CD14-positive monocyte (primary cell): ENCODE measurements at regions not wholly inside any gene's neighbourhood (a gene's known extent, or its start where the extent isn't known, plus 50 kb on each side); places are given as distances from the start of the nearest gene placed in this dataset.
A peak's percentile ranks its signal among the peaks of the same experiment; 100 is the strongest.

ENCODE experiments used
- DNase-seq, 3 donors: peaks; one replicate each; pipeline ENCODE4 v3.0.0-alpha.2; 2011 to 2022
- H2AFZ ChIP-seq: 2 replicates; pipeline ENCODE4 v1.6.0; 2012; ENCODE audit warnings: mild to moderate bottlenecking, low read depth, low read length, inconsistent platforms; ENCODE audit not compliant: insufficient read depth, poor library complexity, severe bottlenecking
- H3K27ac ChIP-seq, 2 donors: 1 replicate in 1 of 2; 2 replicates in 1 of 2; pipeline ENCODE4 v1.5.1; 2012 to 2013; ENCODE audit warnings: low read length in 2 of 2, control low read depth in 1 of 2, inconsistent platforms in 1 of 2, low read depth in 1 of 2, mild to moderate bottlenecking in 1 of 2
- H3K27me3 ChIP-seq, 2 donors: one replicate each; pipeline versions ENCODE4 v1.6.0 to v1.6.1; 2011 to 2013; ENCODE audit warnings: low read length in 2 of 2; ENCODE audit not compliant: control insufficient read depth in 2 of 2, insufficient read depth in 2 of 2
- H3K36me3 ChIP-seq, 2 donors: replicated peaks in 1 of 2; 1 replicate in 1 of 2; 2 replicates in 1 of 2; pipeline versions ENCODE4 v1.5.1 to v1.6.1; 2012 to 2013; ENCODE audit warnings: low read length in 2 of 2, control low read depth in 1 of 2, inconsistent platforms in 1 of 2, mild to moderate bottlenecking in 1 of 2; ENCODE audit not compliant: insufficient read depth in 2 of 2, control insufficient read depth in 1 of 2
- H3K4me1 ChIP-seq, 2 donors: 1 replicate in 1 of 2; 2 replicates in 1 of 2; pipeline versions ENCODE4 v1.5.1 to v1.6.1; 2012 to 2013; ENCODE audit warnings: low read length in 2 of 2, control low read depth in 1 of 2, inconsistent platforms in 1 of 2, mild to moderate bottlenecking in 1 of 2, moderate library complexity in 1 of 2; ENCODE audit not compliant: insufficient read depth in 2 of 2, control insufficient read depth in 1 of 2
- H3K4me2 ChIP-seq: replicated peaks from 2 replicates; pipeline ENCODE3; 2012; ENCODE audit warnings: low read length, moderate library complexity, mild to moderate bottlenecking; ENCODE audit not compliant: poor library complexity, severe bottlenecking; ENCODE audit errors: extremely low read depth
- H3K4me3 ChIP-seq, 3 experiments: fragments of 200-600 bp in 1 of 3; sonication (generic) in 1 of 3; replicated peaks in 1 of 3; 1 replicate in 2 of 3; 2 replicates in 1 of 3; pipeline ENCODE4 v1.5.1; 2011 to 2013; ENCODE audit warnings: low read length in 3 of 3, mild to moderate bottlenecking in 3 of 3, control low read depth in 2 of 3, low read depth in 2 of 3, inconsistent platforms in 1 of 3, moderate library complexity in 1 of 3
- H3K79me2 ChIP-seq: 2 replicates; pipeline ENCODE4 v1.6.0; 2012; ENCODE audit warnings: mild to moderate bottlenecking, control low read depth, inconsistent platforms, low read length, moderate library complexity; ENCODE audit not compliant: insufficient read depth
- H3K9ac ChIP-seq: 2 replicates; pipeline ENCODE4 v1.6.0; 2017; ENCODE audit warnings: low read length, mild to moderate bottlenecking; ENCODE audit not compliant: insufficient read depth, poor library complexity, severe bottlenecking
- H3K9me3 ChIP-seq, 2 donors: replicated peaks in 1 of 2; 1 replicate in 1 of 2; 2 replicates in 1 of 2; pipeline versions ENCODE4 v1.5.1 to v1.6.1; 2012 to 2013; ENCODE audit warnings: low read length in 2 of 2, control low read depth in 1 of 2; ENCODE audit not compliant: control insufficient read depth in 1 of 2, insufficient read depth in 1 of 2
- H4K20me1 ChIP-seq: 2 replicates; pipeline ENCODE4 v1.6.0; 2012; ENCODE audit warnings: mild to moderate bottlenecking, low read length, control low read depth, moderate library complexity; ENCODE audit not compliant: insufficient read depth
- H3K27ac Mint-ChIP-seq, 7 donors: one replicate each; pipeline ENCODE4 v1.8.0; 2020; ENCODE audit warnings: mild to moderate bottlenecking in 7 of 7, mixed read lengths in 7 of 7, moderate library complexity in 6 of 7, inconsistent platforms in 2 of 7
- H3K27me3 Mint-ChIP-seq, 3 donors: one replicate each; pipeline ENCODE4 v1.8.0; 2021 to 2022; ENCODE audit warnings: low read depth in 3 of 3, mild to moderate bottlenecking in 3 of 3, mixed read lengths in 3 of 3, moderate library complexity in 3 of 3, inconsistent platforms in 1 of 3
- H3K36me3 Mint-ChIP-seq, 2 donors: one replicate each; pipeline ENCODE4 v1.8.0; 2020; ENCODE audit warnings: mixed read lengths in 2 of 2, inconsistent platforms in 1 of 2, mild to moderate bottlenecking in 1 of 2
- H3K4me1 Mint-ChIP-seq: one replicate; pipeline ENCODE4 v1.8.0; 2020; ENCODE audit warnings: mild to moderate bottlenecking, mixed read lengths
- H3K4me3 Mint-ChIP-seq, 2 donors: one replicate each; pipeline ENCODE4 v1.8.0; 2020; ENCODE audit warnings: mild to moderate bottlenecking in 2 of 2, mixed read lengths in 2 of 2, moderate library complexity in 1 of 2
- H3K9me3 Mint-ChIP-seq, 7 donors: one replicate each; pipeline ENCODE4 v1.8.0; 2020 to 2022; ENCODE audit warnings: mixed read lengths in 7 of 7, mild to moderate bottlenecking in 6 of 7, moderate library complexity in 6 of 7, inconsistent platforms in 2 of 7
- WGBS: methylation state at CpG from one replicate; pipeline ENCODE4 v1.1.5; 2013; ENCODE audit warnings: missing lambda C conversion rate; ENCODE audit not compliant: insufficient coverage; 5-methylcytosine and 5-hydroxymethylcytosine counted together
- intact Hi-C, 2 donors: fragments of 100-400 bp; cut with micrococcal nuclease; formaldehyde crosslinking; loops; one replicate each; pipeline versions ENCODE4 v1.15.0 to v1.15.1; 2023
- TF ChIP-seq, protein P1 (sequence below): fragments of 200-600 bp; IDR thresholded peaks from one replicate; pipeline ENCODE4 v1.8.0; 2022; ENCODE audit warnings: antibody characterized with exemption, mild to moderate bottlenecking

DNA sequence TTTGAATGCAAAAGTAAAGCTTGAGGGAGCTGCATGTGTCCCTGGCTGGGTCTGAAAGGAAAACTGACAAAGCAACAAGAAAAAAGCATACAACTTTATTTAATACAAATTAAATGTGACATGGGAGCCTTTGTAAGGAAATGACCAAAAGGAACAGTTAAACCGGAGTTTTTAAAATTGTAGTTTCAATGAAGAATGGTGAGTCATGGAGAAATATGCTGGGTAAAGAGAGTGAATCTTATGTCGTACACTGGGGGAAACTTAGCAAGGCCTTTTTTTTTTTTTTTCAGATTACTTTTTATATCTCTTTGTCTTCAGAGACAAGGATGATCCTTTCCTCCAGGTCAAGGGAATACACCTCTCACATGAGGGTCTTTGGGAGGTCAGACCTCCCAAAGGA is 50.1 kb upstream of the FBXL17 start:
- Histone ChIP-seq H3K9ac (no peak overlapping the region), H4K20me1 (no peaks in the 10 kb centered on the region), H3K79me2 (no peaks in the 10 kb centered on the region), H3K27ac (no peak overlapping the region), H3K27me3 (no peaks in the 10 kb centered on the region), H3K4me2 (no peak overlapping the region), H2AFZ (no peak overlapping the region), H3K36me3 (no peaks in the 10 kb centered on the region), H3K4me3 (no peak overlapping the region), H3K9me3 (peaks cover 0 to 11% of the 10 kb centered on the region in 2 donors), H3K4me1 (peaks cover 8 to 10% of the 10 kb centered on the region in 2 donors)
- TF ChIP-seq, protein P1, sequence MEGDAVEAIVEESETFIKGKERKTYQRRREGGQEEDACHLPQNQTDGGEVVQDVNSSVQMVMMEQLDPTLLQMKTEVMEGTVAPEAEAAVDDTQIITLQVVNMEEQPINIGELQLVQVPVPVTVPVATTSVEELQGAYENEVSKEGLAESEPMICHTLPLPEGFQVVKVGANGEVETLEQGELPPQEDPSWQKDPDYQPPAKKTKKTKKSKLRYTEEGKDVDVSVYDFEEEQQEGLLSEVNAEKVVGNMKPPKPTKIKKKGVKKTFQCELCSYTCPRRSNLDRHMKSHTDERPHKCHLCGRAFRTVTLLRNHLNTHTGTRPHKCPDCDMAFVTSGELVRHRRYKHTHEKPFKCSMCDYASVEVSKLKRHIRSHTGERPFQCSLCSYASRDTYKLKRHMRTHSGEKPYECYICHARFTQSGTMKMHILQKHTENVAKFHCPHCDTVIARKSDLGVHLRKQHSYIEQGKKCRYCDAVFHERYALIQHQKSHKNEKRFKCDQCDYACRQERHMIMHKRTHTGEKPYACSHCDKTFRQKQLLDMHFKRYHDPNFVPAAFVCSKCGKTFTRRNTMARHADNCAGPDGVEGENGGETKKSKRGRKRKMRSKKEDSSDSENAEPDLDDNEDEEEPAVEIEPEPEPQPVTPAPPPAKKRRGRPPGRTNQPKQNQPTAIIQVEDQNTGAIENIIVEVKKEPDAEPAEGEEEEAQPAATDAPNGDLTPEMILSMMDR = no peak
- Mint-ChIP-seq H3K4me3 (peak overlapping the region in 1 of 2 donors; percentile 16), H3K27ac (peak overlapping the region in 2 of 7 donors; percentile 2 to 64), H3K4me1 (peaks cover 16% of the 10 kb centered on the region), H3K36me3 (no peaks in the 10 kb centered on the region), H3K27me3 (no peaks in the 10 kb centered on the region), H3K9me3 (peaks cover 4 to 14% (median 9%) of the 10 kb centered on the region in 7 donors)
- intact Hi-C loops = no loop called here
- DNase-seq = no peak
- no CpG with 5 or more reads among the region's 2 CpGs for WGBS
